Endothelial cell of umbilical vein (primary cell): ENCODE measurements at regions not wholly inside any gene's neighbourhood (a gene's known extent, or its start where the extent isn't known, plus 50 kb on each side); places are given as distances from the start of the nearest gene placed in this dataset.

Source experiments
- BruUV-seq: library from RNA; stranded (reverse); fragments of 400-500 nt; replicated peaks from 2 replicates; lab custom pipeline; 2021; lab: Mats Ljungman, UMichigan
- CTCF ChIA-PET: fragments of 300-600, 350-600 bp; sonication (Branson Sonifier 250); formaldehyde crosslinking; loops from one replicate; lab custom pipeline; 2021; ENCODE audit warnings: antibody characterized with exemption, inconsistent platforms; lab: Charles Lee
- POLR2A ChIA-PET: fragments of 300-600, 350-600 bp; sonication (Branson Sonifier 250); formaldehyde crosslinking; loops from one replicate; lab custom pipeline; 2021; ENCODE audit warnings: antibody characterized with exemption, inconsistent platforms; lab: Charles Lee
- DNase-seq: peaks from one replicate; pipeline ENCODE4 v3.0.0-alpha.2; 2011; ENCODE audit warnings: low read depth, low spot score
- FAIRE-seq: peaks from 2 replicates; lab custom pipeline; 2011; peaks lifted over from hg19 to GRCh38; lab: Jason Lieb, UNC
- H2AFZ ChIP-seq: 2 replicates; pipeline ENCODE4 v1.6.0; 2012; ENCODE audit warnings: low read depth, low read length, control low read depth, inconsistent platforms
- H3K27ac ChIP-seq: 2 replicates; pipeline ENCODE4 v1.5.1; 2011; ENCODE audit warnings: low read depth, mild to moderate bottlenecking, control low read depth, low read length, moderate library complexity; ENCODE audit not compliant: insufficient read depth
- H3K27me3 ChIP-seq, 2 experiments: 2 replicates each; pipeline versions ENCODE4 v1.6.0 to v1.6.1; 2011; ENCODE audit warnings: low read length in 2 of 2, mixed read lengths in 1 of 2; ENCODE audit not compliant: control insufficient read depth in 2 of 2, insufficient read depth in 2 of 2
- H3K36me3 ChIP-seq, 2 experiments: 2 replicates in 1 of 2; 3 replicates in 1 of 2; pipeline ENCODE4 v1.5.1; 2011; ENCODE audit warnings: low read length in 2 of 2, mild to moderate bottlenecking in 1 of 2, moderate library complexity in 1 of 2; ENCODE audit not compliant: control insufficient read depth in 2 of 2, insufficient read depth in 2 of 2; ENCODE audit errors: extremely low read depth in 1 of 2
- H3K4me1 ChIP-seq: 3 replicates; pipeline ENCODE4 v1.5.1; 2011; ENCODE audit warnings: mild to moderate bottlenecking, low read length; ENCODE audit not compliant: control insufficient read depth, insufficient read depth; ENCODE audit errors: extremely low read depth
- H3K4me2 ChIP-seq: 2 replicates; pipeline ENCODE4 v1.6.1; 2011; ENCODE audit warnings: low read length, control low read depth, mixed read lengths; ENCODE audit not compliant: insufficient read depth
- H3K4me3 ChIP-seq, 3 experiments: fragments of 200-600 bp in 1 of 3; sonication (generic), shearing (Covaris generic) in 1 of 3; replicated peaks in 1 of 3; 2 replicates each; pipeline ENCODE4 v1.5.1; 2011 to 2016; ENCODE audit warnings: control low read depth in 3 of 3, low read length in 3 of 3, mild to moderate bottlenecking in 2 of 3, inconsistent platforms in 1 of 3, low read depth in 1 of 3, moderate library complexity in 1 of 3; ENCODE audit not compliant: insufficient read depth in 1 of 3
- H3K79me2 ChIP-seq: 2 replicates; pipeline ENCODE4 v1.6.0; 2012; ENCODE audit warnings: low read length, inconsistent platforms; ENCODE audit not compliant: control insufficient read depth, insufficient read depth
- H3K9ac ChIP-seq: replicated peaks from 2 replicates; pipeline ENCODE3; 2011; ENCODE audit warnings: low read length, control low read depth; ENCODE audit not compliant: insufficient read depth; ENCODE audit errors: extremely low read depth
- H3K9me1 ChIP-seq: replicated peaks from 3 replicates; pipeline ENCODE4 v1.6.0; 2011; ENCODE audit warnings: mild to moderate bottlenecking, low read length; ENCODE audit not compliant: control insufficient read depth, insufficient read depth; ENCODE audit errors: extremely low read depth
- H3K9me3 ChIP-seq: replicated peaks from 2 replicates; pipeline ENCODE4 v1.5.1; 2012; ENCODE audit warnings: low read length, inconsistent platforms; ENCODE audit not compliant: control insufficient read depth, insufficient read depth
- H4K20me1 ChIP-seq: replicated peaks from 2 replicates; pipeline ENCODE3; 2011; ENCODE audit warnings: mild to moderate bottlenecking, low read length; ENCODE audit not compliant: control insufficient read depth, insufficient read depth; ENCODE audit errors: extremely low read depth
- CTCF ChIP-seq, 2 donors: IDR thresholded peaks; 1 replicate in 1 of 2; 2 replicates in 1 of 2; pipeline ENCODE4 v1.5.1; 2011; ENCODE audit warnings: low read length in 2 of 2, mild to moderate bottlenecking in 2 of 2, moderate library complexity in 2 of 2, control low read depth in 1 of 2, inconsistent platforms in 1 of 2, low read depth in 1 of 2; ENCODE audit not compliant: insufficient read depth in 1 of 2; ENCODE audit errors: extremely low read depth in 1 of 2
- EZH2 ChIP-seq: IDR thresholded peaks from 2 replicates; pipeline ENCODE4 v1.6.1; 2012; ENCODE audit warnings: borderline replicate concordance, low read depth, mild to moderate bottlenecking, moderate library complexity, low read length, inconsistent platforms; ENCODE audit not compliant: severe bottlenecking
- FOS ChIP-seq: IDR thresholded peaks from 2 replicates; pipeline ENCODE4 v1.6.1; 2011; ENCODE audit warnings: mild to moderate bottlenecking, low read length, moderate library complexity, borderline replicate concordance; ENCODE audit not compliant: insufficient read depth
- GATA2 ChIP-seq: IDR thresholded peaks from 2 replicates; pipeline ENCODE4 v1.7.0; 2011; ENCODE audit warnings: low read depth, mild to moderate bottlenecking, moderate library complexity, mixed read lengths, low read length; ENCODE audit not compliant: insufficient read length, insufficient read depth
- JUN ChIP-seq: IDR thresholded peaks from 2 replicates; pipeline ENCODE4 v1.6.1; 2011; ENCODE audit warnings: borderline replicate concordance, low read depth; ENCODE audit not compliant: insufficient read length, insufficient read depth
- MAX ChIP-seq: IDR thresholded peaks from 2 replicates; pipeline ENCODE4 v1.6.1; 2011; ENCODE audit not compliant: insufficient read depth, insufficient read length
- MYC ChIP-seq: IDR thresholded peaks from one replicate; pipeline ENCODE4 v1.6.1; 2011; ENCODE audit warnings: mild to moderate bottlenecking, low read depth, low read length
- POLR2A ChIP-seq: IDR thresholded peaks from 2 replicates; pipeline ENCODE4 v1.6.1; 2012; ENCODE audit warnings: low read depth, mild to moderate bottlenecking, control low read depth, low read length
- POLR2AphosphoS5 ChIP-seq: IDR thresholded peaks from 2 replicates; pipeline ENCODE4 v1.6.1; 2012; ENCODE audit warnings: low read depth, mild to moderate bottlenecking, control low read depth, low read length, moderate library complexity; ENCODE audit not compliant: insufficient read depth
- dilution Hi-C: fragments of 300-500 bp; cut with MboI; formaldehyde crosslinking; loops from one replicate; pipeline ENCODE4 v1.15.0; 2019; ENCODE audit warnings: low sequenced_read_pairs; ENCODE audit not compliant: extremely low pct_ligation_motif_present
- intact Hi-C: fragments of 100-400 bp; cut with micrococcal nuclease; formaldehyde crosslinking; loops from one replicate; pipeline ENCODE4 v1.10.0; 2022

GRCh38 chr22:47288680-47289079 is 526.2 kb downstream of the TBC1D22A start:
- no peak for FAIRE-seq
- POLR2A ChIA-PET, result no interaction called here
- TF ChIP-seq JUN (no peak), POLR2AphosphoS5 (no peak), GATA2 (no peak), CTCF (IDR thresholded peaks at IDR 0.05; ENCODE audit: extremely low read depth in 1 of 2, insufficient read depth in 1 of 2, low read depth in 1 of 2, low read length in 2 of 2) (no peak), MYC (no peak), POLR2A (no peak), EZH2 (no peak), MAX (no peak), FOS (no peak)
- H3K36me3 ChIP-seq, result no peaks in the 10 kb centered on the region
- no peaks in the 10 kb centered on the region for H3K79me2 ChIP-seq
- H3K27me3 ChIP-seq, result no peaks in the 10 kb centered on the region
- no peak overlapping the region for H3K4me3 ChIP-seq
- H4K20me1 ChIP-seq, result no peaks in the 10 kb centered on the region
- BruUV-seq, result no TSS peak
- H3K4me2 ChIP-seq, result no peak overlapping the region
- dilution Hi-C loops, result no loop called here
- H2AFZ ChIP-seq, result no peak overlapping the region
- no peak overlapping the region for H3K27ac ChIP-seq
- no peaks in the 10 kb centered on the region for H3K4me1 ChIP-seq
- no peaks in the 10 kb centered on the region for H3K9me3 ChIP-seq
- no peaks in the 10 kb centered on the region for H3K9me1 ChIP-seq
- intact Hi-C loops, result no loop called here
- no peak overlapping the region for H3K9ac ChIP-seq
- CTCF ChIA-PET, result no interaction called here
- no peak for DNase-seq
